SK-N-SH (cell line): ENCODE measurements at regions not wholly inside any gene's neighbourhood (a gene's known extent, or its start where the extent isn't known, plus 50 kb on each side); places are given as distances from the start of the nearest gene placed in this dataset.

Experiments
- CTCF ChIA-PET: fragments of 300-600, 350-600 bp; formaldehyde crosslinking; extraction: SDS; loops from one replicate; lab custom pipeline; 2021; lab: Yijun Ruan, JAX
- POLR2A ChIA-PET: fragments of 350-600 bp; sonication (Branson Sonifier 250); formaldehyde crosslinking; extraction: SDS; loops from one replicate; lab custom pipeline; 2020; ENCODE audit warnings: antibody characterized with exemption, inconsistent platforms; lab: Yijun Ruan, JAX
- DNase-seq: peaks from one replicate; pipeline ENCODE4 v3.0.0; 2012
- H2AFZ ChIP-seq: fragments of 200-600 bp; sonication (generic); 2 replicates; pipeline ENCODE4 v1.8.1; 2016; ENCODE audit warnings: antibody characterized with exemption, mild to moderate bottlenecking, low read depth
- H3F3A ChIP-seq: fragments of 200-600 bp; sonication (generic); replicated peaks from 2 replicates; pipeline ENCODE3; 2016; ENCODE audit warnings: antibody characterized with exemption, mild to moderate bottlenecking; ENCODE audit not compliant: insufficient read depth
- H3K27ac ChIP-seq, 2 experiments: fragments of 200-500 bp in 1 of 2; fragments of 200-600 bp in 1 of 2; sonication (Bioruptor generic) in 1 of 2; sonication (generic), shearing (Covaris generic) in 1 of 2; 2 replicates each; pipeline versions ENCODE4 v1.5.1 to v1.6.1; 2014 to 2016; ENCODE audit warnings: low read depth in 2 of 2, inconsistent platforms in 1 of 2, low read length in 1 of 2, mild to moderate bottlenecking in 1 of 2, mixed read lengths in 1 of 2
- H3K27me3 ChIP-seq: fragments of 200-600 bp; sonication (generic), shearing (Covaris generic); 2 replicates; pipeline ENCODE4 v1.6.1; 2016; ENCODE audit warnings: mixed run types; ENCODE audit not compliant: insufficient read depth
- H3K36me3 ChIP-seq, 2 experiments: fragments of 200-500 bp in 1 of 2; fragments of 200-600 bp in 1 of 2; sonication (Bioruptor generic) in 1 of 2; sonication (generic) in 1 of 2; replicated peaks in 1 of 2; 2 replicates each; pipeline versions ENCODE3 to v1.5.1; 2014 to 2016; ENCODE audit warnings: low read length in 1 of 2, mild to moderate bottlenecking in 1 of 2; ENCODE audit not compliant: insufficient read depth in 2 of 2, control insufficient read depth in 1 of 2
- H3K4me1 ChIP-seq, 2 experiments: fragments of 200-500 bp in 1 of 2; fragments of 200-600 bp in 1 of 2; sonication (Bioruptor generic) in 1 of 2; sonication (generic), shearing (Covaris generic) in 1 of 2; 2 replicates each; pipeline versions ENCODE4 v1.5.1 to v1.6.1; 2014 to 2016; ENCODE audit warnings: low read depth in 1 of 2, low read length in 1 of 2, mixed run types in 1 of 2; ENCODE audit not compliant: insufficient read depth in 2 of 2, control insufficient read depth in 1 of 2
- H3K4me2 ChIP-seq: fragments of 200-600 bp; sonication (generic), shearing (Covaris generic); 2 replicates; pipeline ENCODE4 v1.6.1; 2017; ENCODE audit warnings: mixed run types
- H3K4me3 ChIP-seq, 2 experiments: fragments of 200-500 bp in 1 of 2; fragments of 200-600 bp in 1 of 2; sonication (Bioruptor generic) in 1 of 2; sonication (generic), shearing (Covaris generic) in 1 of 2; 2 replicates each; pipeline versions ENCODE4 v1.5.1 to v1.8.1; 2014 to 2016; ENCODE audit warnings: low read depth in 2 of 2, inconsistent platforms in 1 of 2, low read length in 1 of 2, mild to moderate bottlenecking in 1 of 2, mixed read lengths in 1 of 2, moderate library complexity in 1 of 2
- H3K79me2 ChIP-seq: fragments of 200-600 bp; sonication (generic); 2 replicates; pipeline ENCODE4 v1.8.1; 2017; ENCODE audit warnings: mild to moderate bottlenecking; ENCODE audit not compliant: insufficient read depth
- H3K9ac ChIP-seq: fragments of 200-600 bp; sonication (generic); 2 replicates; pipeline ENCODE4 v1.6.1; 2017; ENCODE audit warnings: mixed run types
- H3K9me2 ChIP-seq: fragments of 200-600 bp; sonication (generic); 2 replicates; pipeline ENCODE4 v1.6.1; 2017; ENCODE audit warnings: mixed run types
- H3K9me3 ChIP-seq: fragments of 200-600 bp; sonication (generic); 2 replicates; pipeline ENCODE4 v1.6.1; 2017; ENCODE audit warnings: mixed run types, mild to moderate bottlenecking, moderate library complexity
- H4K20me1 ChIP-seq: fragments of 200-600 bp; sonication (generic); 2 replicates; pipeline ENCODE4 v1.6.1; 2017; ENCODE audit warnings: mild to moderate bottlenecking, mixed run types; ENCODE audit not compliant: insufficient read depth
- CHD2 ChIP-seq: fragments of 150-350 bp; IDR thresholded peaks from 2 replicates; pipeline ENCODE4 v1.6.1; 2018; ENCODE audit warnings: low read length; ENCODE audit not compliant: partially characterized antibody
- CTCF ChIP-seq: fragments of 200-600 bp; sonication (generic); IDR thresholded peaks from 2 replicates; pipeline ENCODE4 v1.6.1; 2017; ENCODE audit warnings: antibody characterized with exemption, mild to moderate bottlenecking, moderate library complexity
- FOSL2 ChIP-seq: IDR thresholded peaks from 2 replicates; pipeline ENCODE4 v1.4.0; 2012; ENCODE audit warnings: low read depth, mild to moderate bottlenecking, moderate library complexity, borderline replicate concordance
- FOXJ3 ChIP-seq: sonication (generic); formaldehyde crosslinking; IDR thresholded peaks from 2 replicates; pipeline ENCODE4 v1.5.1; 2020; ENCODE audit warnings: mild to moderate bottlenecking, missing genetic modification reagents
- FOXM1 ChIP-seq: IDR thresholded peaks from 2 replicates; pipeline ENCODE4 v1.4.0; 2012; ENCODE audit warnings: low read depth, mild to moderate bottlenecking
- GABPA ChIP-seq: IDR thresholded peaks from 2 replicates; pipeline ENCODE4 v1.4.0; 2012; ENCODE audit warnings: low read depth, mild to moderate bottlenecking
- GATA2 ChIP-seq: sonication (generic); formaldehyde crosslinking; IDR thresholded peaks from 2 replicates; pipeline ENCODE4 v1.5.0; 2020; ENCODE audit warnings: mild to moderate bottlenecking, missing genetic modification reagents
- JUND ChIP-seq: IDR thresholded peaks from 2 replicates; pipeline ENCODE4 v1.4.0; 2012
- MAX ChIP-seq: IDR thresholded peaks from 2 replicates; pipeline ENCODE4 v1.4.0; 2012; ENCODE audit warnings: low read depth
- MEF2A ChIP-seq: IDR thresholded peaks from 2 replicates; pipeline ENCODE4 v1.4.0; 2012; ENCODE audit warnings: low read depth, borderline replicate concordance
- MXI1 ChIP-seq: IDR thresholded peaks from 2 replicates; pipeline ENCODE4 v1.6.1; 2012; ENCODE audit warnings: mild to moderate bottlenecking, low read depth, low read length, improper control_type of control experiment
- RCOR1 ChIP-seq: fragments of 150-350 bp; IDR thresholded peaks from 2 replicates; pipeline ENCODE4 v1.6.1; 2017; ENCODE audit warnings: antibody characterized with exemption, low read length
- RFX5 ChIP-seq: IDR thresholded peaks from 2 replicates; pipeline ENCODE4 v1.6.1; 2012; ENCODE audit warnings: mild to moderate bottlenecking, improper control_type of control experiment, low read length
- RXRA ChIP-seq: IDR thresholded peaks from 2 replicates; pipeline ENCODE4 v1.4.0; 2012; ENCODE audit warnings: low read depth, mild to moderate bottlenecking, borderline replicate concordance
- SIN3A ChIP-seq: IDR thresholded peaks from 2 replicates; pipeline ENCODE4 v1.6.1; 2012; ENCODE audit warnings: low read depth, mild to moderate bottlenecking, low read length, moderate library complexity, borderline replicate concordance
- SMC3 ChIP-seq: IDR thresholded peaks from 2 replicates; pipeline ENCODE4 v1.6.1; 2012; ENCODE audit warnings: low read depth, low read length, improper control_type of control experiment
- TAF1 ChIP-seq: IDR thresholded peaks from 2 replicates; pipeline ENCODE4 v1.6.1; 2012; ENCODE audit warnings: low read depth, mild to moderate bottlenecking, low read length, moderate library complexity, borderline replicate concordance
- TCF12 ChIP-seq: IDR thresholded peaks from 2 replicates; pipeline ENCODE4 v1.4.0; 2012
- USF2 ChIP-seq: fragments of 150-350 bp; IDR thresholded peaks from 2 replicates; pipeline ENCODE4 v1.6.1; 2017; ENCODE audit warnings: antibody characterized with exemption, low read length, low read depth, borderline replicate concordance
- WGBS: methylation state at CpG from one replicate; pipeline ENCODE4 v1.1.6; 2017; ENCODE audit warnings: low lambda C conversion rate; 5-methylcytosine and 5-hydroxymethylcytosine counted together
- TF ChIP-seq, protein P1 (sequence below): IDR thresholded peaks from 2 replicates; pipeline ENCODE4 v1.6.1; 2012; ENCODE audit warnings: mild to moderate bottlenecking, low read depth, low read length, moderate library complexity

GRCh38 chr2:239879423-239880084 lies 145.6 kb downstream of the NDUFA10 start:
- peak; percentile 48 for DNase-seq
- H3F3A ChIP-seq: no peaks in the 10 kb centered on the region
- ChIA-PET CTCF (interaction anchor here (1.2 kb wide), 1 partner anchor 73 kb away, joined by 3 read pairs; no protein-coding TSS in a partner anchor), POLR2A (no interaction called here)
- H3K4me3 ChIP-seq: no peak overlapping the region
- H4K20me1 ChIP-seq: no peaks in the 10 kb centered on the region
- no peaks in the 10 kb centered on the region for H3K9me3 ChIP-seq
- WGBS: 23% methylated on average over 11 of the region's 11 CpGs
- no peaks in the 10 kb centered on the region for H3K27me3 ChIP-seq
- H3K9me2 ChIP-seq: no peaks in the 10 kb centered on the region
- H3K4me2 ChIP-seq: no peak overlapping the region
- no peak overlapping the region for H2AFZ ChIP-seq
- no peaks in the 10 kb centered on the region for H3K79me2 ChIP-seq
- H3K36me3 ChIP-seq: no peaks in the 10 kb centered on the region
- peak overlapping the region in 1 of 2 experiments; percentile 11; a peak in 1 of 4 replicates for H3K27ac ChIP-seq
- no peak for TF ChIP-seq RFX5
- TF ChIP-seq RCOR1: 0 out of 2 replicates have a peak, but pooled peaks have one; percentile 8
- TF ChIP-seq, all 33 proteins: peak for 1
- H3K9ac ChIP-seq: no peak overlapping the region
- H3K4me1 ChIP-seq: peaks cover 0 to 23% of the 10 kb centered on the region in 2 experiments; a peak in 2 of 4 replicates

DNA sequence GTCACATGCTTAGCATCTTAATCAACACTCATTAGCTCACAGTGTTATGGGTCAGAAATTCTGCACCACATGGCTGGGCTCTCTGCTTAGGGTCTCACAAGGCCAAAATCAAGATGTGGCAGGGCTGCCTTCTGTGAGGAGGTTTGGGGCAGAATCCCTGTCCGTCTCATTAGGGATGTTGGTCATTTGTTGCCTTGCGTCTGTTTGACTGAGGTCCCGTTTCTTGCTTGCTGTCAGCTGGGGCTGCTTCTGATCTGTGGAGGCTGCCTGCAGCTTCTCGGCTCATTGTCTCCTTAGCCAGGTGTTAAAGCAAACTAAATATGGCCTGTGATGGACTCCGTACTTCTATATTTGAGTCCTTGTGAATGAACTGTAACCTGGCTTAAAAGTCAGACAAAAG lies 146.5 kb downstream of the NDUFA10 start:
- DNase-seq: no peak
- Histone ChIP-seq H3K9ac (no peak overlapping the region), H3K9me3 (no peaks in the 10 kb centered on the region), H3K27ac (no peak overlapping the region; a peak in 1 of 4 replicates), H3K79me2 (no peaks in the 10 kb centered on the region), H2AFZ (no peak overlapping the region), H3K4me2 (no peak overlapping the region), H4K20me1 (no peaks in the 10 kb centered on the region), H3K36me3 (no peaks in the 10 kb centered on the region), H3K9me2 (no peaks in the 10 kb centered on the region)
- 64% methylated on average over 5 of the region's 5 CpGs for WGBS
- CTCF ChIA-PET: no interaction called here
- TF ChIP-seq JUND (no peak), FOSL2 (no peak), MEF2A (no peak), TCF12 (no peak), RCOR1 (no peak), MXI1 (no peak), CTCF (no peak), TAF1 (no peak), GABPA (no peak), USF2 (no peak), SIN3A (no peak), CHD2 (no peak), RXRA (no peak), GATA2 (CRISPR knock-in tag) (no peak), MAX (no peak), FOXJ3 (CRISPR knock-in tag) (no peak), SMC3 (no peak), FOXM1 (no peak)
- TF ChIP-seq, protein P1, sequence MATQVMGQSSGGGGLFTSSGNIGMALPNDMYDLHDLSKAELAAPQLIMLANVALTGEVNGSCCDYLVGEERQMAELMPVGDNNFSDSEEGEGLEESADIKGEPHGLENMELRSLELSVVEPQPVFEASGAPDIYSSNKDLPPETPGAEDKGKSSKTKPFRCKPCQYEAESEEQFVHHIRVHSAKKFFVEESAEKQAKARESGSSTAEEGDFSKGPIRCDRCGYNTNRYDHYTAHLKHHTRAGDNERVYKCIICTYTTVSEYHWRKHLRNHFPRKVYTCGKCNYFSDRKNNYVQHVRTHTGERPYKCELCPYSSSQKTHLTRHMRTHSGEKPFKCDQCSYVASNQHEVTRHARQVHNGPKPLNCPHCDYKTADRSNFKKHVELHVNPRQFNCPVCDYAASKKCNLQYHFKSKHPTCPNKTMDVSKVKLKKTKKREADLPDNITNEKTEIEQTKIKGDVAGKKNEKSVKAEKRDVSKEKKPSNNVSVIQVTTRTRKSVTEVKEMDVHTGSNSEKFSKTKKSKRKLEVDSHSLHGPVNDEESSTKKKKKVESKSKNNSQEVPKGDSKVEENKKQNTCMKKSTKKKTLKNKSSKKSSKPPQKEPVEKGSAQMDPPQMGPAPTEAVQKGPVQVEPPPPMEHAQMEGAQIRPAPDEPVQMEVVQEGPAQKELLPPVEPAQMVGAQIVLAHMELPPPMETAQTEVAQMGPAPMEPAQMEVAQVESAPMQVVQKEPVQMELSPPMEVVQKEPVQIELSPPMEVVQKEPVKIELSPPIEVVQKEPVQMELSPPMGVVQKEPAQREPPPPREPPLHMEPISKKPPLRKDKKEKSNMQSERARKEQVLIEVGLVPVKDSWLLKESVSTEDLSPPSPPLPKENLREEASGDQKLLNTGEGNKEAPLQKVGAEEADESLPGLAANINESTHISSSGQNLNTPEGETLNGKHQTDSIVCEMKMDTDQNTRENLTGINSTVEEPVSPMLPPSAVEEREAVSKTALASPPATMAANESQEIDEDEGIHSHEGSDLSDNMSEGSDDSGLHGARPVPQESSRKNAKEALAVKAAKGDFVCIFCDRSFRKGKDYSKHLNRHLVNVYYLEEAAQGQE: no peak
- TF ChIP-seq, all 33 proteins: peak for 0
- POLR2A ChIA-PET: no interaction called here
- Histone ChIP-seq H3K4me1 (peaks cover 0 to 23% of the 10 kb centered on the region in 2 experiments; a peak in 2 of 4 replicates), H3K4me3 (no peak overlapping the region), H3K27me3 (no peaks in the 10 kb centered on the region), H3F3A (no peaks in the 10 kb centered on the region)
